GM23338 (cell line): ENCODE measurements at regions not wholly inside any gene's neighbourhood (a gene's known extent, or its start where the extent isn't known, plus 50 kb on each side); places are given as distances from the start of the nearest gene placed in this dataset.

ENCODE experiments used
- CREB1 ChIP-seq: fragments of 250-450 bp; sonication (Bioruptor Pico); IDR thresholded peaks from 2 replicates; pipeline ENCODE4 v1.5.0; 2020; ENCODE audit warnings: low read depth, mild to moderate bottlenecking, moderate library complexity
- CTCF ChIP-seq, 2 experiments: fragments of 200-600 bp in 1 of 2; sonication (generic) in 1 of 2; conservative IDR thresholded peaks; 2 replicates each; pipeline versions ENCODE4 v1.5.1 to v1.6.1; 2016 to 2017; ENCODE audit warnings: antibody characterized with exemption in 2 of 2, low read depth in 2 of 2, mild to moderate bottlenecking in 2 of 2, moderate library complexity in 1 of 2
- EZH2 ChIP-seq: fragments of 200-600 bp; sonication (generic); IDR thresholded peaks from one replicate; pipeline ENCODE4 v1.8.0; 2017; ENCODE audit warnings: antibody characterized with exemption, mild to moderate bottlenecking, low read depth; ENCODE audit not compliant: unreplicated experiment
- POLR2AphosphoS5 ChIP-seq: IDR thresholded peaks from 2 replicates; pipeline ENCODE4 v1.6.1; 2016; ENCODE audit warnings: antibody characterized with exemption, low read depth

GRCh38 chr9:84598921-84599636, 70.5 kb upstream of the NTRK2 start:
- TF ChIP-seq CTCF (conservative IDR thresholded peaks at IDR 0.05; ENCODE audit: low read depth in 2 of 2) (no peak), CREB1 (CRISPR knock-in tag) (no peak), EZH2 (no peak), POLR2AphosphoS5 (no peak)
